H1 (cell line): ENCODE measurements at regions not wholly inside any gene's neighbourhood (a gene's known extent, or its start where the extent isn't known, plus 50 kb on each side); places are given as distances from the start of the nearest gene placed in this dataset.

Experiments
- CHD1 ChIP-seq: IDR thresholded peaks from 2 replicates; pipeline ENCODE4 v1.6.1; 2012; ENCODE audit warnings: low read depth, low read length, improper control_type of control experiment
- CREB1 ChIP-seq: IDR thresholded peaks from 2 replicates; pipeline ENCODE4 v1.6.1; 2012; ENCODE audit warnings: inconsistent platforms
- EZH2 ChIP-seq: fragments of 200-600 bp; sonication (generic); IDR thresholded peaks from 2 replicates; pipeline ENCODE4 v1.7.1; 2012; ENCODE audit warnings: low read depth, mild to moderate bottlenecking, moderate library complexity, low read length, inconsistent platforms; ENCODE audit not compliant: severe bottlenecking
- RAD21 ChIP-seq, 2 experiments: IDR thresholded peaks in 1 of 2; conservative IDR thresholded peaks in 1 of 2; 2 replicates each; pipeline ENCODE4 v1.6.1; 2011; ENCODE audit warnings: low read depth in 2 of 2, low read length in 2 of 2, improper control_type of control experiment in 1 of 2, inconsistent platforms in 1 of 2, mild to moderate bottlenecking in 1 of 2, moderate library complexity in 1 of 2
- TF ChIP-seq, protein P1 (sequence below): IDR thresholded peaks from 2 replicates; pipeline ENCODE4 v1.6.1; 2011; ENCODE audit warnings: low read length, improper control_type of control experiment
- TF ChIP-seq, protein P2 (sequence below), 3 experiments: IDR thresholded peaks; 1 replicate in 2 of 3; 2 replicates in 1 of 3; pipeline versions ENCODE4 v1.5.1 to v1.6.1; 2011; ENCODE audit warnings: low read length in 3 of 3, mild to moderate bottlenecking in 3 of 3, inconsistent platforms in 2 of 3, low read depth in 1 of 3, moderate library complexity in 1 of 3; ENCODE audit not compliant: insufficient read depth in 1 of 3; ENCODE audit errors: control extremely low read depth in 1 of 3

DNA sequence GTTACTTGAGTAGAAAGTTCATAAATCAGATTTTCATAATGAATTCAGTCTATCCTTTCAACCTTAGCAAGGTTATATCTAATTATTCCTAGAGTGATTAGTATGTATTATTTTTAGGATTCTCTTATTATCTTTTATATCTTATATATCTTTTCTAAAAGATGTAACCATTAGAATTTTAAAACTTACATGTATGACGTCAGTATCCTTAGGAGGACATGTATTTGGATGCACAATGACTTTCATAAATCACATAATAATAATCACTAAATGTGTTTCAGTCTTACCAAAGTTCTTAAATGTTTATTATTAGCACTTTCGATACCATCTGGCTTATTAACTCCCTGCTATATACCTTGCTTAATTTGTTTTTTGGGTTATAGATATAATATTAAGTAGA lies 1400.5 kb upstream of the IGFBP7 start:
- TF ChIP-seq CHD1 (no peak), EZH2 (no peak), RAD21 (IDR thresholded peaks at IDR 0.05 in 1 of 2, conservative IDR thresholded peaks at IDR 0.05 in 1 of 2; ENCODE audit: low read depth in 2 of 2, low read length in 2 of 2) (no peak), CREB1 (no peak)
- TF ChIP-seq, protein P1, sequence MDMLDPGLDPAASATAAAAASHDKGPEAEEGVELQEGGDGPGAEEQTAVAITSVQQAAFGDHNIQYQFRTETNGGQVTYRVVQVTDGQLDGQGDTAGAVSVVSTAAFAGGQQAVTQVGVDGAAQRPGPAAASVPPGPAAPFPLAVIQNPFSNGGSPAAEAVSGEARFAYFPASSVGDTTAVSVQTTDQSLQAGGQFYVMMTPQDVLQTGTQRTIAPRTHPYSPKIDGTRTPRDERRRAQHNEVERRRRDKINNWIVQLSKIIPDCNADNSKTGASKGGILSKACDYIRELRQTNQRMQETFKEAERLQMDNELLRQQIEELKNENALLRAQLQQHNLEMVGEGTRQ, result no peak
- TF ChIP-seq, protein P2, sequence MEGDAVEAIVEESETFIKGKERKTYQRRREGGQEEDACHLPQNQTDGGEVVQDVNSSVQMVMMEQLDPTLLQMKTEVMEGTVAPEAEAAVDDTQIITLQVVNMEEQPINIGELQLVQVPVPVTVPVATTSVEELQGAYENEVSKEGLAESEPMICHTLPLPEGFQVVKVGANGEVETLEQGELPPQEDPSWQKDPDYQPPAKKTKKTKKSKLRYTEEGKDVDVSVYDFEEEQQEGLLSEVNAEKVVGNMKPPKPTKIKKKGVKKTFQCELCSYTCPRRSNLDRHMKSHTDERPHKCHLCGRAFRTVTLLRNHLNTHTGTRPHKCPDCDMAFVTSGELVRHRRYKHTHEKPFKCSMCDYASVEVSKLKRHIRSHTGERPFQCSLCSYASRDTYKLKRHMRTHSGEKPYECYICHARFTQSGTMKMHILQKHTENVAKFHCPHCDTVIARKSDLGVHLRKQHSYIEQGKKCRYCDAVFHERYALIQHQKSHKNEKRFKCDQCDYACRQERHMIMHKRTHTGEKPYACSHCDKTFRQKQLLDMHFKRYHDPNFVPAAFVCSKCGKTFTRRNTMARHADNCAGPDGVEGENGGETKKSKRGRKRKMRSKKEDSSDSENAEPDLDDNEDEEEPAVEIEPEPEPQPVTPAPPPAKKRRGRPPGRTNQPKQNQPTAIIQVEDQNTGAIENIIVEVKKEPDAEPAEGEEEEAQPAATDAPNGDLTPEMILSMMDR (IDR thresholded peaks at IDR 0.05; ENCODE audit: control extremely low read depth in 1 of 3, insufficient read depth in 1 of 3, low read depth in 1 of 3, low read length in 3 of 3), result no peak
